HG02943 (cell line): ENCODE measurements at regions not wholly inside any gene's neighbourhood (a gene's known extent, or its start where the extent isn't known, plus 50 kb on each side); places are given as distances from the start of the nearest gene placed in this dataset.

ENCODE experiments used
- ATAC-seq: cut with Tn5 transposase; IDR thresholded peaks from one replicate; pipeline ENCODE4 v1.9.1; 2021; ENCODE audit warnings: mild to moderate bottlenecking, low read depth, moderate library complexity; ENCODE audit not compliant: unreplicated experiment

DNA sequence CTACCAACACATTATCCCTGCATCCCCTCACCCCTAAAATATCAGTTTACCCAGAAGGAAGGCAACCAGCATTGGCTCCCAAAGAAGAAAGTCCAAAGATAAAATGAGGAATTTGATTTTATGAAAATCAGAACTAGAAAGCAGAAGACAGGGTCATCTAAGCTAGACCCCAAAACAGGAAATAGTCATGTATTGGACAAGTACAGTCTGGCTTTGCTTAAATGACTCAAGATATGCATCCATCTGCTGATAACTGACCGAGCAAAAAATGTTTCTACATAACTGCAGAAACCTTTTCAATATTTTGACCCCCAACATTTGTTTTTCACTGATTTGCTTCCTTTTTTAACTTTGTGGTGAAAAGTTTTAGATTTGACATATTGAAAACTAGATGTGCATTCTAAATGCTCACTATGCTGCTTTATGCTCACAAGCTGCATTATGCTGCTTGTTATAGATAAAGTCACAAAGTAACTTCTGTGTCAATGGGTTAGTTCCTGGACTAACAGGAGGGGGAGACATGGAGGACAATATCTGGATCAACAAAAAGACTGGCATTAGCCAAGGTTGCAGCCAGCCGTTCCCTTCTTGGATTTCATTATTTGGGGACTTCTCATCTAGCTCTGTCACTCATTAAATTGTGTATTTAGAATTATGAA is 227.0 kb downstream of the INHBA start:
- ATAC-seq, result no peak

DNA sequence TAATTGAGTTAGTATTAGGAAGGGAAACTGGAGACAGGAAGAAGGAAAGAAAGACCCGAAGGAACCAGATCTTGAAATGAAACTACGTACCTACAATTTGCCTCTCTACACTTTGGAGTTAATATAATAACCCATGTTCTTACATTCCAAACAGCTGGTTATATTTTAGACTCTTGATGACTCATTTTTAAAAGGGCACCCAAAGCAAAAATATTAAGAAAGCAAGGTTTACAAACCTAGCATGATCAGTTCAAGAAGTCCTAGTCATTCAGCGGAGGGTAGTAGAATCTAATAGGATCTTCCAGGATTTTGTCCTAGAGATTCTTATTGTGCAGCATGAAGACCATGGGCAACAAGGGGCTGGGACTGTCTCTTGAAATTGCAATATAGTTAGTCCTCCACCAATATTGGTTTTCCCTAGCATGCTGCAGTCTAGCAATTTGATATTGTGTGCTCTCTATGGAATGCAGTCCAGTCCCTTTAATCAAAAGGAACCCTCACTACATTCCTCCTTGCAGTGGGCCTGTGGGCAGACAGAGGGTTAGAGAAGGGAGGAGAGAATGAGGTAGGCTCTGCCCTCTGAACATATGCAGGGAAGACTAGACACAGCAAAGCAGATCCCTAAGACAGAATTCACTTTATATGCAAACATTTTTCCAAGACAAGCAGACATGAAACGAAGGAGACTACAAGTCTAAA is 230.3 kb downstream of the INHBA start:
- ATAC-seq, result no peak

GRCh38 chr7:41470081-41470480 is 232.8 kb downstream of the INHBA start:
- no peak for ATAC-seq

DNA sequence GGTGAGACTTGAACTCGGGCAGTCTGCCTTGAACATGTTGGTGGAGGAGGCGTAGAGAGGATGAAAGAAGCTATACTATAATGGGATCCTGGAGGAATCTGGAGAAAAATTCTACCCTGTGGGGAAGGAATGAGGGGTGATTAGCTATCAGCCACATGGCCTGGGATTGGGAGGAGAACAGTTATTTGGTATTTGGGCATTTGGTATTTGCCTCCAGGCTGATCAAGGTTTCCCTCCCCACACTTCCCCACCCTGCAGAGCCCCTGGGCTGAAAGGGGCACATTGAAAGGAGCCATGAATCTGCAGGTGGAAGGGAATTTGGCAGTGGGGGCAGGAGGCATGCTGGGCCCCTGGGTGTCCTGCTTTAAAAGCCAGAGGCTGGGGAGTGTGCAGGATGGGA is 235.3 kb downstream of the INHBA start:
- ATAC-seq, result no peak

- ATAC-seq, result no peak
Measured at GRCh38 chr7:41466760-41467384, 236.0 kb downstream of the INHBA start.

- no peak for ATAC-seq
Measured at GRCh38 chr7:41465571-41465970, 237.3 kb downstream of the INHBA start.

DNA sequence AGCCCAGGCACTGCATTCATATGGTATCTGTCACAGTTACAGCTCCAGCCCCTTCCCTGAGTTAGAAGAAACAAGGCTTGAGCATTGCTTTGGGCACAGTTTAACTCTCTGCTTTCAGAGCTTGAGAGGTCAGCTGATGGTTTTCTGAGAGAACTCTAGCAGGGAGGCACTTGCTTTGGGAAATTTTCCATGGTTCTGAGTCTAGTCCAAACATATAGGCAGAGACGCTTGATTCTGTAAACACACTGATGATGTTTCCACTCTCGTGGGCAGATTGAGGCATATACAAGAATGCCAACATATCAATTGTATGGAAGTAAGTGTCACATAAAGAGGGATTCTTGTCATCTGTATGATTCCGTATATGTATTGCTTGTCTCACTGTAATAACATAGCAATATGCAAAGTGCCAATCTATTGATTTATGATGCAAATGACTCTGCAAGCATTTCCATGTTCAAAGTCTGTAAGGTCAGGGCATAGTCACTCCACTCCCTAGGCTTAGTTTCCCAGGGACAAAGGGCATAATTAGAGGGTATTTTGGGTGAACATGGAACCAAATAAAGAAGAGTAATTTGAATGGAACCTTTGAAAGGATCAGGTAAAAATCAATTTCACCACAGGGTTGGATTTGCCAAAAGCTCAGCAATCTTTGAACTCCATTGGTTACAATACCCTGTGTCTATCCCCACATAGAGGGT is 239.0 kb downstream of the INHBA start:
- ATAC-seq, result no peak

- ATAC-seq, result no peak
Measured at GRCh38 chr7:41459623-41460261, 243.1 kb downstream of the INHBA start.

GRCh38 chr7:41459183-41459582 is 243.7 kb downstream of the INHBA start:
- ATAC-seq, result no peak

DNA sequence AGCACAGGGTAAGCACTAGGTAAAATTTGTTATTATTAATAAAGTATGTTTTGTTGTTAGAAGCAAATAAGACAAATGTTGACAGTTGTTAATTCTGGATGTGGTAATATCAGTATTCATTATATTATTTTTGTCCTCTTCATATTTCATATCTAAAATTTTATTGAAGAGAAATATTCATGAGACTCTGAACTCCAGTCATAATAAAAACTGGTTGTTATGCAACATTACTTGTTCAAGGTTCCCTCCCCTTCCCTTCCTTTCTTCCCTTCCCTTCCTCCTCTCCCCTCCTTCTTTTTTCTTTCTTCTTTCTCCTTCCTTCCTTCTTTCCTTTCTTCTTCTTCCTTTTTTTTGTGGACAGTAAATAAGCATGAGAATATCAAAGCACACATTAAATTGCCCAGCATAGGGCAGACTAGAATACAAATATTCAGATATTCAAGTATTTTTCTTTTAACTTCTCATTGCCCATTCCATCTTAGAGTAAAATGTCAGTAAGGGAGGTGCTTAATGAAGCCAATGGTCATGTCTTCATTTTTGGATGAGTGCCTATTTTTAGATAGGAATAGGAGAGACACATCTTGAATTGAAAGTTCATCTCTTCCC is 245.0 kb downstream of the INHBA start:
- ATAC-seq, result no peak

DNA sequence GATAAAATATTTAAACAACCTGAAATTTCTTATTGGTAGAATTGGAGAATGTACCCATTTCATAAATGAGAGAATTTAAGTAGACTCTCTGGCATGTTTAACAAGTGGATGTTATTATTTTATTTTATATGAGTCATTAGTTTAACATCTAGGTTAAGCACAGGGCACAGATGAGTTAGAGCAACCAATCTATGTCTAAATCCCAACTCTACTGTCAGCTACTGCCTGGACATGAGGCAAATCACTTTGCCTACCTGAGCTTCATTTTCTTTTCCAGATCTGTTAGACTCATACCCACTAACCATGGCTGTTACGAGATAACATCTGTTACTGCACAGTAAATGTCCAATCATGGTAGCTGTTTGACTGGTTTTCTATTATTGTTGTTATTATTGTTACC is 251.1 kb downstream of the INHBA start:
- no peak for ATAC-seq

- ATAC-seq, result no peak
Measured at GRCh38 chr7:41449694-41450093, 253.2 kb downstream of the INHBA start.

GRCh38 chr7:41449286-41449685 is 253.6 kb downstream of the INHBA start:
- ATAC-seq, result no peak

GRCh38 chr7:41448104-41448503 is 254.8 kb downstream of the INHBA start:
- no peak for ATAC-seq

- ATAC-seq, result no peak
Measured at GRCh38 chr7:41447450-41448042, 255.3 kb downstream of the INHBA start.

DNA sequence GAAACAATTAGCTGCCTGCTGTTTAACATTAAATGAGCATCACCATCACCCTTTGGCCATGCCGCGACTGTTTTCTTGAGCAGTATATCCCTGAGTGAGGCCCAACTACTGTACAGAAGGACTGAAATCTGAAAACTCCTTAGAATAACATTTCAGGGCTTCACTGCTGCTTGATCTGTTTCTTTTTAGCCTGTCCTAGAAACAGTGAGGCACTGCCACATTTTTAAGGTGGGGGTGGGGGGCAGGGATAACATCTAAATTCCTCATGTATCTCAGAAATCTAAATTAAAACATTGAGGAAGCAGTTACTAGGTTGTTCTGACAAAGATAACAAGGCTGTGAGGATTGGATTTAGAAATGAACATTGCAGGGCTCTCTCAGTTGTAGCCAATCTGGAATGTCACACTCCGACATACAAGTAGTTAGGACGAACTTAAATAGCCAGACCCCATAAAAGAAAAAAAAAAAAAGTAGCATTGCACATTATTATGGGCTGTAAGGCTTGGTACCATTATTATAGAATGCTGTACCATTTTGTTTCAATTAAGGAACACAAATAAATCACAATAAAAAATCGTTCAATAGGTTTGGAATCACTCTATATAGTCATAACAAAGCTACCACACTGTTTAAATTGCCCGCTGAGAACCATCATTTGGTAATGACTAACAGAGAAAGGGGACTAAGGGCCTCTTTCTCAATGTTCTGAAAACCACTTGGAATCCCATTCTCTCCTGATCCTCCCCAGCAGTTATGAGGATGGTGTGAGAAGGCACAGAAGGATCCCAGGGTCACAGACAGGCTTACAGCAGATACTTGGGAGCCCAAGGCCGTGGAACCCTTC is 256.1 kb downstream of the INHBA start:
- no peak for ATAC-seq

- ATAC-seq, result no peak
Measured at GRCh38 chr7:41445946-41446345, 256.9 kb downstream of the INHBA start.

DNA sequence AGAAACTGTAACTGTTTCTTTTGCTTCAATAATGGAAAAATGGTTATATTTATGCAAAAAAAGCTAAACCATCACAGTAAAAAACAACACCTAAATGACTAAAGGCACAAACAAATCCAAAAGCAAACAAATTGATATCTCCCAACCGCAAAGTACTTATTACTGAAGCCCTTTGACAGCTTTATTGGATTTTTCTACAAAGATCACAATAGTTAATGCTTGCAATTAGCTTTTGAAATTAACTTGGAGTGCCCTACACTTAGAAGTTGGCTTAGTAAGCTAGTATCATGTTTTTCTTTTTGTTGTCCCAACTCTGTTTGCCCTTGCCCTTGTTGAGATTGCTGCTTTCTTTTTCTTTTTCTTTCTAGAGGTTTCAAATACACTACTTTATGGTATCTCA is 257.5 kb downstream of the INHBA start:
- ATAC-seq, result no peak

DNA sequence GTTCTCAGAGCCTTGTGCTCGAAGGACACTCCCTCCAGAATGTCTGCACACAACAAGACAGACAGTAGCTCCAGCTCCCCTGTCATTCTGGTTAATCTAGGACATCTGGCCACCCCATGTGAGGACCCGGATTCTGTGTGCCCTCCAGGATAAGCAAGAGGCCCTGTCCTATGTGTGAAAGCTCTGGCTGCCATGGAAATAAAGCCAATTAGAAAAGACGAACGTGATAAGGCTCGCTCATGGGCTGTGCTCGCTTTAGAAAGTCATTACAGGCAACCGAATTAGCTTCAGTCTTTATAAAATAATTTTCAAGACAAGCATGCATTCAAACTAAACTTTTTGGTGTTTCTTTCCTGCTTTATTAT is 263.4 kb downstream of the INHBA start:
- ATAC-seq, result no peak
